ENCODE measurements at regions not wholly inside any gene's neighbourhood (a gene's known extent, or its start where the extent isn't known, plus 50 kb on each side); places are given as distances from the start of the nearest gene placed in this dataset.
"Not testable (repeated sequence)": the region's sequence is repeated elsewhere in the genome, so short reads cannot be mapped to it uniquely, and the experiment has no call there.

DNA sequence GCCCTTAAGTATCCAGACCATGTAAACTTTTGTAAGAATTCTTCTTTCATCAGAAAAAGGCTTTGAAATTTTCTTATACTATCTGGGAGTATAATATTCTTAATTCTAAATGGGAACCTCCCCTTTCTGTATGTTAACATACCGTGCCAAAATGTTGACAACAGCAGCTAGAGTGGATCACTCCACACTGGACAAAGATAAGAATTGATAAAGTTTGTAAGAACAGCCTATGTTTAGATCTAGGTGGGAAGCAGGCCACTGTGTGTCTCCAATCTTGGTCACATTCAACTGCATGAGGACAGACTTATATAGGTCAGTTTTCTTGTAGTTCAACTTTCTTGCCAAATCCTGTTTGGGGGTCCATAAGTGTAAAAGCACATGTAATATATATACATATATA lies 235.7 kb downstream of the RPIA start:
- no peak for DNase-seq

DNA sequence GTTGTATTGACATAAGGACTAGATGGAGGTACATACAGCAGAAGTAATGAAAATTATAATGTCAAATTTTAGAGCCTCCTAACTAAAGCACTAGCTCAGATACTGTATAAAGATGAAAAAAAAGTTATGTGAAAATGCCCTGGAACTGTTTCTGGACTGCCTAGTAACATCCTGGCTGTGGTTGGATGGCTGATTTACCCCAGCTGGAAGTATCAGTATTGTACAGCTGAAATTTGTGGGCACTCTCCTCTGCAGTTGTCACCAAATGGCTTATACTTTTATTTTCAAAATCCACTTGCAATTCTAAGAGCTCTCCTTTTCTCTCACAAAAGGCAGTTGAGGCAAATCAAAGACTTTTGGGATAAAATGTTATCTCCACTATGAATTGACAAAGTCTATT lies 239.2 kb downstream of the RPIA start:
- DNase-seq: no peak

DNA sequence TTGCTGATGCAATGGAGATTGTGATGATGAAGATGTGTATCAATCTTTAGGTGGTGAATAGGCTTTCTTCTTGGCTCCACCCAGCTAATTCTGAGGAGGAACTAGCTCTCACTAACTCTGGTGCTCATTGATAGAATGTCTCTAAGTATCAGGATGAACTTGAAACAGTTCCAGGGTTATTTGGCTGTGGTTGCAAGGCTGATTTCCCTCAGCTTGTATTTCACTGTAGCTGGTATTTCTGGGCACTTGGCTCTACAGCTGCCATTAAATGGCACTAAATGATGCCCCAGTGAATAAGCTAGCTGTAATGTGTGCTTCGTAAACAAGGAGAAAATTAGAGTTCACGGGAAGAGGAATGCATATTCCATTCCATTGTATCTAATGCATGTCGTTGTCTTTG lies 241.2 kb downstream of the RPIA start:
- DNase-seq: no peak

DNA sequence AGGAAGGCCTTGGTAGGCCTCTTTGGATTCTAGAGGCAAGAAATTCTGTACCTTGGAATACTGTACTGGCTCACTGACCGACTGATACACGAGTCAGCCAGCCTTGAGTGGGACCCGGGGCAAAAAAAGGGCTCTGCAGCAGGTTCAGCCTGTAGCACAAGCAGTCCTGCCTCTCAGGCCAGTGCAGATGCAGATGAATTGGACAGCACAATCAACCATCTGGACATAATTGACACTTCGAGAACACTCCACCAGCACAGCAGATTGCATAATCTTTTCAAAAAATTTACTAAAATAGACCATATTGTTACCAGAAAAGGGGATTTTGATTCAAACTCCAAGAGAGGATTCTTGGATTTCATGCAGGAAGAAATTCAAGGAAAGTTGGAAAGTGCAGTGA lies 241.6 kb downstream of the RPIA start:
- no peak for DNase-seq

DNA sequence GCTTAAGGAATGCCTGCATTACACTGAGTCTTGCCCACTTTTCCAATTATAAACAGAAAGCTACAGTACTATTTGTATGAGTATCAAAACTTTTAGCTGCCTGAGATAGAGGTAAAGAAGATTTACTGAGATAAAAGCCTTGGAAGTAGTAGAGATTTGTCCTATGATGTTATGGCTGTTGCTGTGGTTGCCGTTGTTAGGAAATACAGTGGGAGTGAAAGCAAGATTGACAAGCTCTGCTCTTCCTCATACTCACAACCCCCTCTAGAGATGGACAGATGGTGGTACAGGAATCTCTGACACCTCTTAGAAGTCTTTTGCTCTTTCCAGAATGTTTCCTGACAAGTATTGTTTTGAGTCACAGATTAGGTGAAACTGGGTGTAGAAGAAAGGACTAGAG lies 242.5 kb downstream of the RPIA start:
- no peak for DNase-seq

DNA sequence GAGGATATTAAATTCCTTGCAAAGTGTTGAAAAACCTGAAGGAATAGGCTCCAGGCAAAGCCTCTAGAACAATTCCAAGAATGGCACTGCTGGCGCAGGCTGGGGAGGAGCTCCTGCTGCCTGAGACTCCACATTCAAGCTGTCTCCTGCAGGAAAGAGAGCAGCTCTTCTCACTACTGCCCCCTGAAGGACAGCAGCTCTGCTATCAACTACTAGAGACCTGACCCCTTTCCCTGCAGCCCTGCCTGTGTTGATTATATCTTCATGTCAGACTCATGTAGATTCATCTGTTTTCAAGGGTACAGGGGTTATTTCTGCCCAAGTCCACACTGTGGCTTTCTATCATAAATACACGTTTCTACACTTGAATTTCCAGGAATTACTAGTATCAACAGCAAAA lies 249.7 kb downstream of the RPIA start:
- not testable (repeated sequence) for DNase-seq

DNA sequence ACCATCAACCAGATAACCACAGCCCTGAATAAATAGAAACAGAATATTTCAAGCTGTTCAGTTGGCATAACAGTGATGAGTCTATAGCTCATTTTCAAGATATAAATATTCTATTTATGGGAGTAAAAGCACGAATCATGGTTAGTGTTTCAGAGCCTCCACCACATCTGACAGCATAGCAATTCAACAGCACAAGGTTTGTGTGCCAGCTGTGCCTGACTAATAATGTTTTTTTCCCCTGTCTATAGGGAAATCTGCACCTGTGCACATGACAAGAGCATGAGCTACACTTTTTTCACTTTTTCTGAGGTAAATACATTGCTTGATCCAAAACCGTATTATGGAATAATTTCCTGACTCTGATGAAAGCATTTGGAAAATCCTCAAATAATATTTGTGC lies 251.3 kb downstream of the RPIA start:
- DNase-seq: no peak

DNA sequence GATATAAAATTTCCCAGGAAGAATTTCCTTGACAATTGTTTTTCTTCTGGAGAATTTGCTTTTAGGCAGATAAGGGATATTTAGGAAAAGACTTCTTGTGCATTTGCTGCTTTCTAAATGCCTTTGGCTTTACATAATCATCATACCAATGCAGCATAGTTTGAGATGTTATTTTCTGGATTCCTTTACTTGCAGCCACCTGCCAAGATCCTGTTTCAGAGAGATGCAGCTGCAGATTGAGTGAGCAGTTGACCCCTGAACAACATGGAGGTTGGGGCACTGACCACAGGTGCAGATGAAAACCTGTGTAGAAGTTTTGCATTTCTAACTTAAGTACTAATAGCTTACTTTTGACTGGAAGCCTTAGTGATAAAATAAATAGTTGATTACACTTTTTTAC lies 257.9 kb downstream of the RPIA start:
- no peak for DNase-seq

DNA sequence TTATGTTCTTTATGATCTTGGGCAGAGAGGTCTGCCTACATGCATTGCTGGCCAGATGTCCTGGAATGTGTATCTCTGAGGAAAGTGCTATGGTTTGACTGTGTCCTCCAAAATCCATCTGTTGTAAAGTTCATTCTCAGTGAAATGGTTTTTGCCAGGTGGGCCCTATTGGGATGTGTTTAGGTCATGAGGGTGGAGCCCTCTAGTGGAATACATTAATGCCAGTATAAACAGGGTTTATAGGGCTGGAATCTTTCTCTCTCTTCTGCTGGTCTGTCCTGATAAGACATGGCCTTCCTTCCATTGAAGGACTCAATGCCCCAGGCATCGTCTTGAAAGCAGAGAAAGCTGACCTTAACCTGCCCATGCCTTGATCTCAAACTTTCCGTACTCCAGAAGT lies 258.5 kb downstream of the RPIA start:
- DNase-seq: no peak

DNA sequence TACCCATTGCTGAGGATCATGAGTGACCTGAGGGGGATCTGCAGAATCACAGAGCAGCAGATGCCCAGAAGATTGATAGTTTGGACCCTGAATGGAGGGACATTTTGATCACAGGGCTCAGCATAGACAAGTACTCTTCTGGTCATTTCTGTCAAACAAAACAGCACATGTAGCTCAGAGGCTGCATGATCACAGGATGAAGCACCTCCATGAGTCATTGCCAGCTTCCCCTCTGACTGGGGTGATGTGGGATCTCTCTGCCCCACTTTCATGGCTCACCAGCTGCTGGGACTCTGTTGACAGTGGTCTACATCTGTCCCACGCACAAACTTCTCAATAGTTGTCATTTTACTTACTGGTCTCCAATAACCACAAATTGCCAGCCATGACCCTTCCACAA lies 264.1 kb downstream of the RPIA start:
- no peak for DNase-seq

DNA sequence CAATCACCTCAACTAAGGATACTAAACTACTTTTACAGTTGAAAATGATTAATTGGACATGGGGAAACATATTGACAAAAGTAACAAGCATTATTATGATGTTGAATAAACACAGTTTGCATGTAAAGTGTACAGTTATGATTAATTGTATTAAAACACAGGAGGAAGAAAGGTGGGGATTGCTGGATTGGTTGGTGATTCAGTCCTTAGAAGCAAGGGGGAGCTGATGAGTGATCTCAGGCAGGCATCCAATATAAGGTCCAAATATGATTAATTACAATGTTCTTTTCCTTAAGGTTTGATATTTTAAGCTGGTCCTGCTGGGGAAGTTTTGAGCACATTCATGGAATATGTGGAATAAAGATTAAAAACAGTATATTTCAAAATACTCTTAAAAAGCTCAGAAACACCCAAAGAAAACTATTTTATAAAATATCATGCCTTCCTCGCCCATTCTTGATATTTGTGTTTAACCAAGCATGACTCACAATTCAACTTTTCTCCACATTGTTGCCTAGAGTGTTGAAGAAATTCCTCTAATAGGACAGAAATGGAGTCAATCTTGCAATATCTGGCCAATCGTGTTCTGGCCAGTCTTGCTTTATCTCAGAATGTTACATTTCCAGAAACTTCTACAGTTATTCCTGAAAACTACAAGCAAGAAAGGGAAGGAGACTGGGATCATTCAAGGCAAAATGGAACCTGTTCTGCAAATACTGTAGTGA lies 268.2 kb downstream of the RPIA start:
- DNase-seq: no peak

DNA sequence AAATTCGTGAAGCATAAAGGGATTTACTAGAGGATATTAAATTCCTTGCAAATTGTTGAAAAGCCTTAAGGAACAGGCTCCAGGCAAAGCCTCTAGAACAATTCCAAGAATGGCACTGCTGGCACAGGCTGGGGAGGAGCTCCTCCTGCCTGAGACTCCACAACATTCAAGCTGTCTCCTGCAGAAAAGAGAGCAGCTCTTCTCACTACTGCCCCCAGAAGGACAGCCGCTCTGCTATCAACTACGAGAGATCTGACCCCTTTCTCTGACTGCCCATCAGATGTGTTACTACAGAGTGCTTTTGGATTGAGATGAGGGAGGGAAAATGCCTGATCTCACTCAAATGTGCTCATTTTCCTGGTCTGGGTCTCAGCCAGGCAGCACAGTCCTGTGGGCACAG lies 269.9 kb downstream of the RPIA start:
- not testable (repeated sequence) for DNase-seq

DNA sequence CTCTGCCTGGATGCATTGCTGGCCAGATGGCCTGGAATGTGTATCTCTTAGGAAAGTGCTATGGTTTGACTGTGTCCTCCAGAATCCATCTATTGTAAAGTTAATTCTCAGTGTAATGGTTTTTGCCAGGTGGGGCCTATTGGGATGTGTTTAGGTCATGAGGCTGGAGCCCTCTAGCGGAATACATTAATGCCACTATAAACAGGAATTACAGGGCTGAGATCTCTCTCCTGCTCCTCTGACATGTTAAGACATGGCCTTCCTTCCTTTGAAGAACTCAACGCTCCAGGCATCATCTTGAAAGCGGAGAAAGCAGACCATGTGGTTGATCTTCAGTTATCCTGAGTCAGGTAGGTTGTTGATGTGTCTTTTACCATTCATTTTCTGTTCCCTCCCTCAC lies 276.4 kb downstream of the RPIA start:
- no peak for DNase-seq

DNA sequence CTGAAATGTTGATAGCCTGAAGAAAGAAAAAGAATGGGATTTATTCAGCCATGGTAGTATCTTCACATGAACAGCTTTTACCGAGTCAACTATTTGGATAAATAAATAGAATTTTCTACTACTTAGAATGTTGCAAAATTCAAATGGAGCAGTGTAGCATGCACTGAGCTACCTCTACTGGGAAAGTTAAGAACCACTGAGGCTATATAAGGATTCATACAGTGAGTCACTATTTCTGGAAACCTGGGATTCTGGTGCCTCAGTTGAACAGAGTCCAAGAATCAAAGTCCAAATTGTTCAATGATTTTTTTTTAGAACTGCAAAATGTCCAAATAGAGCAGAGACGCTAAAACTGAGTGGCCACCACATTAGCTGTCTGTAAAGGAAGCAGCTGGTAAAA lies 286.5 kb downstream of the RPIA start:
- not testable (repeated sequence) for DNase-seq

DNA sequence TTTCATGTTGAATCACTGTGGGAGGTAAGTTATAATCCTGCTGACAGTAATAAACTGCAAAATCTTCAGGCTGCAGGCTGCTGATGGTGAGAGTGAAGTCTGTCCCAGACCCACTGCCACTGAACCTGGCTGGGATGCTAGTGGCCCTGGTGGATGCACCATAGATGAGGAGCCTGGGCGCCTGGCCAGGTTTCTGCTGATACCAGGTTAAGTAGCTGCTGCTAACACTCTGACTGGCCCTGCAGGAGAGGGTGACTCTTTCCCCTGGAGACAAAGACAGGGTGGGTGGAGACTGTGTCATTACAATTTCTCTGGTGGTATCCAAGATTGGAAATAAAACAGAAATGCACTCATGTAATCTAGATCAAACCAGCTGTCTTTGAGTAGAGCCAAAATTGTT lies 287.0 kb downstream of the RPIA start:
- not testable (repeated sequence) for DNase-seq

DNA sequence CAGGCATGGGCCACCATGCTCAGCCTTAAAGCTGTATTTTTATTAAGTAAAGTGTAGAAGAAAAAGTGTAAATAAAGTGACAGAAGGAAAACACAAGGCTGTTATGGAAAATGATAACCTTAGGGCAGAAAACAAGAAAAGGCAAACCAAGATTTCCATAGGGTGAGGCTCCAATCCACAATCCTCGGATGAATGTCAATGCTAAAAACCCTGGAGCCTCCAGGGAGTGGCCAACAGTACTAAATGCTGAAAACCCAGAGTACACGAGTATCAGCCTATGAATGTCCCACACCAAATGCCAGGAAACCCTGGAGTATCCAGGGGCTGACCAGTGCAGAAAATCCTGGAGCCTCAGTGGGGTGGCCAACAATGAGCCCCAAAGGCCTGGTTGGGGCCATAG lies 292.6 kb downstream of the RPIA start:
- not testable (repeated sequence) for DNase-seq

DNA sequence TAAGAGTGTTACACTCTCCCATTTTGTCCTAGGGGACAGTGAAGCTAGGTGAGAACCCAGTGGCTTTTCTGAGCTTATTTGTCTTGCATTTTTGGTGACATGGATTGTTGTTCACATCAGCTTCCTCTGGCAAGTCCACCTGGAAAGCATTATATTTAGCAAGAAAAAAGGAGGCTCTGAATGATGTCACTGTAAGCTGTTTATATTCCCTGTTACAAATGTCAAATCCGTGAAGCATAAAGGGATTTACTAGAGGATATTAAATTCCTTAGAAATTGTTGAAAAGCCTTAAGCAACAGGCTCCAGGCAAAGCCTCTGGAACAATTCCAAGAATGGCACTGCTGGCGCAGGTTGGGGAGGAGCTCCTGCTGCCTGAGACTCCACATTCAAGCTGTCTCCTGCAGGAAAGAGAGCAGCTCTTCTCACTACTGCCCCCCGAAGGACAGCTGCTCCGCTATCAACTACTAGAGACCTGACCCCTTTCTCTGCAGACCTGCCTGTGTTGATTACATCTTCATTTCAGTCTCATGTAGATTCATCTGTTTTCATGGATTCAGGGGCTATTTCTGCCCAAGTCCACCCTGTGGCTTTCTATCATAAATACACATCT lies 295.4 kb downstream of the RPIA start:
- not testable (repeated sequence) for DNase-seq

DNA sequence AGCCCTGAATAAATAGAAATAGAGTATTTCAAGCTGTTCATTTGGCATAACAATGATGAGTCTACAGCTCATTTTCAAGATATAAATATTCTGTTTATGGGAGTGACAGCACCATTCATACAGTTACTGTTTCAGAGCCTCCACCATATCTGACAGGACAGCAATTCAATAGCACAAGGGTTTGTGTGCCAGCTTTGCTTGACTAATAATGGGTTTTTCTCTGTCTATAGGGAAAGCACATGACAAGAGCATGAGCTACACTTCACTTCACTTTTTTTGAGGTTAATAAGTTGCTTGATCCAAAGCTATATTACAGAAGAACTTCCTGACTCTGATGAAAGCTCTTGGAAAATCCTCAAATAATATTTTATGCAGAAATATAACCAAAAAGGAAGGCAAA lies 297.1 kb downstream of the RPIA start:
- not testable (repeated sequence) for DNase-seq

DNA sequence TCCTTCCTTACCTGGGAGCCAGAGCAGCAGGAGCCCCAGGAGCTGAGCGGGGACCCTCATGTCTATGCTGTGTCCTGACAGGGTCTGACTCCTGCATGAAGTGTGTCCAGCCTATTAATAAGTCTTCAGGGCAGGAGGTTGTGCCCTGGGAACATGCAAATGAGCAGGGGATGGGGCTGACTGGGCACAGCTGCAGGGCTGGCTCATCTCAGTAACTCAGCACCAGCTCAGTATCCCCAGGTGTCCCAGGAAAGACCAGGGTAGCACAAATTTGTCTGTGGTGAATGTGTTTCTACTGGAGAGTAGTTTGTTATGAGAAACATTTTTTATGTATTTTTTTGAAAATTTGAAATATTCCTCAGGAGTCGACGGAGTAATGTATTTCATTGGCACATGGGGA lies 301.3 kb downstream of the RPIA start:
- DNase-seq: not testable (repeated sequence)

DNA sequence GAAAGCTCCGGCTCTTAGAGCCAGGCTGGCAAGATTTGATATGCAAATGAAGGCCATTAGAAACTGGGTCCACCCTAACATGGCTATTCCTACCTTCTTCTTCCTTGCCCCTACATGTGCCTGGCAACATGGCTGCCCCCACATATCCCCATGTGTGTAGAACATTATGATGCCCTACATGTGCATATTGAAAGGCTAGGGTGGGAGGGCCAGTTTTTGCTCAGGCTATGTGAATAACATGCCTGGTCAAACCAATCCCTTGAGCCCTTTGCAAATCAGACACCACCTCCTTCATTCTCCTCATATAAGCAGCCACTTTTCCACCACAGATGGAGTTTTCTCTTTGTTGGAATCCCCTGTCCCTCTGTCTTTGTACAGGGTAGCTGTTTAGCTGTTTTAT lies 303.4 kb downstream of the RPIA start:
- not testable (repeated sequence) for DNase-seq

DNA sequence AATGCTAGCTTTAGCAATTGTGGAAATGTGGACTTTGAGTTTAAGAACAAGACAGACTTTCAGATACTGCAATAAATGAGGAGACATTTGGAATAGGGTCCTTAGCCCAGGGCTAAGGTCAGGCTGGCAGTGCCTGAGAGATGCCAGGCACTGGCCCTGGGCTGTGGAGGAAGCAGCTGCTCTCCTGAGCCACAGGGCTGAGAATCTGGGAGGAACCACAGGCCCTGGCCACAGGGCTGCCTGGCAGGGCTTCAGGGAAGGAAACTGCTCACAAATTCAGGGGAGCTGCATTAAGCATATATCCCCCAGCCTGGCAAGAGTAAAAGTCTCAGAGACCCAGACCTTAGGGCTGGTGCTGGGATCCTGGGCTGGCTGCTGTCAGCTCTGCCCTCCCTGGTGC lies 305.1 kb downstream of the RPIA start:
- not testable (repeated sequence) for DNase-seq

DNA sequence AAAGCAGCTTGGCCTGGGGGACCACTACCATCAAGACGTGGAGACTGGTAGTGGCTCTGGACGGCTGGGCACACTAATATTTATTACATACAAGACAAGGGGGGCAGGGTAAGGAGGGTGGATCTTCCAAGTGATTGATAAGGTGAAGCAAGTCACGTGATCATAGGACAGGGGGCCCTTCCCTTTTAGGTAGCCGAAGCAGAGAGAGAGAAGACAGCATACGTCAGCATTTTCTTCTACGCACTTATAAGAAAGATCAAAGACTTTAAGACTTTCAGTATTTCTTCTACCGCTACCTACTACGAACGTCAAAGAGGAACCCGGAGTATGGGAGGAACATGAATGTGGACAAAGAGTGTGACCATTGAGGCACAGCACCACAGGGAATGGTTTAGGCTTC lies 307.9 kb downstream of the RPIA start:
- no peak for DNase-seq

DNA sequence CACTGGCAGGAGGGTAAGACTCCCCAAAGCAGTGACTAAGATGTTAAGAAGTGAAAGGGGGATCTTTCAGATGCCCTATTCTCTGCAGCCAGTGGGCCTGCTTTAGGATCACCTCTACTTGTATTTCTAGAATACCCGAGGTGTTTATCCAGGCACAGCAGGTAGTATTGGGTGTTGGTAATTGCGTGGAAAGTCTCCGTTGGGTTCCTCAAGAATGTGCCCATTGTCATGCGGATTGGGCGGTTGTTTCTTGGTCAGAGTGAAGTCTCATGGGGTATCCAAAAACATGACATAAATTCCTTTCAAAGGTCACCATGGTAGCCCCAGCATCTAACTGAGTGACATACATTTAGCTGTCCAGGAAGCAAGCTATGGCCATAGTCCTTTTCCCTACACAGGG lies 308.8 kb downstream of the RPIA start:
- DNase-seq: no peak

DNA sequence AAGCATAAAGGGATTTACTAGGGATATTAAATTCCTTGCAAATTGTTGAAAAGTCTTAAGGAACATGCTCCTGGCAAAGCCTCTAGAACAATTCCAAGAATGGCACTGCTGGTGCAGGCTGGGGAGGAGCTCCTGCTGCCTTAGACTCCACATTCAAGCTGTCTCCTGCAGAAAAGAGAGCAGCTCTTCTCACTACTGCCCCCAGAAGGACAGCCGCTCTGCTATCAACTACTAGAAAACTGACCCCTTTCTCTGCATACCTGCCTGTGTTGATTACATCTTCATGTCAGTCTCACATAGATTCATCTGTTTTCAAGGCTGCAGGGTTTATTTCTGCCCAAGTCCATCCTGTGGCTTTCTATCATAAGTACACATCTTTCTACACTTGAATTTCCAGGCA lies 312.8 kb downstream of the RPIA start:
- not testable (repeated sequence) for DNase-seq

DNA sequence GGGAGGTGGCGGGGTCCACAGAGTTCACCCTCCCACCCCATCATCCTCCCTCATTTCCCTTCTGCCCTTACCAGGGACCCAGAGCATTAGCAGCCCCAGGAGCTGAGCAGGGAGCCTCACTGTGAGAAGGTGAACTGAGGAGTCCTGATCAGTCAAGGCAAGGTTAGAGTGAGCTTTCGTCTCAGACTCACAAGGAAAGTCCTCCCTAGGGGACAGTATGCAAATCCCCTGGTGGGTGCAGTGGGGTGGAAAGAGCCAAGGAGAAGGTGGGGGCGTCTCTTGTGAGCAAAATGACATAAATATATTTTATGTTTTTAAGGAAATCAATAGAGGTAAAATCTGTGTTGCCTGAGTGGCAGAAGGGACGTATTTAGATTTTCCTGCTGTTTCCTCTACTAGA lies 329.1 kb downstream of the RPIA start:
- DNase-seq: not testable (repeated sequence)
